Tibial nerve (tissue), 4 donors: ENCODE measurements at regions not wholly inside any gene's neighbourhood (a gene's known extent, or its start where the extent isn't known, plus 50 kb on each side); places are given as distances from the start of the nearest gene placed in this dataset.

Experiments
- DNase-seq, 2 donors: peaks; one replicate each; pipeline ENCODE4 v3.0.0-alpha.2; 2019; ENCODE audit warnings: low spot score in 2 of 2
- H3K27ac ChIP-seq, 4 donors: fragments of 200-600 bp; sonication (generic) in 3 of 4; one replicate each; pipeline ENCODE4 v1.5.1; 2017 to 2019; ENCODE audit warnings: mild to moderate bottlenecking in 1 of 4
- H3K27me3 ChIP-seq, 2 donors: fragments of 200-600 bp; sonication (generic) in 1 of 2; one replicate each; pipeline versions ENCODE4 v1.5.1 to v1.6.0; 2017 to 2019
- H3K36me3 ChIP-seq, 3 donors: fragments of 200-600 bp; sonication (generic); one replicate each; pipeline ENCODE4 v1.5.1; 2018 to 2019
- H3K4me1 ChIP-seq, 4 donors: fragments of 200-600 bp; sonication (generic) in 3 of 4; one replicate each; pipeline ENCODE4 v1.5.1; 2017 to 2019
- H3K4me3 ChIP-seq, 4 donors: fragments of 200-600 bp; sonication (generic) in 3 of 4; one replicate each; pipeline ENCODE4 v1.5.1; 2017 to 2019; ENCODE audit warnings: mild to moderate bottlenecking in 1 of 4, moderate library complexity in 1 of 4
- H3K9me3 ChIP-seq, 4 donors: fragments of 200-600 bp; sonication (generic) in 3 of 4; one replicate each; pipeline ENCODE4 v1.5.1; 2017 to 2019
- CTCF ChIP-seq, 5 experiments: fragments of 200-600 bp in 3 of 5; fragments of 450-650 bp in 2 of 5; sonication (generic) in 3 of 5; IDR thresholded peaks; one replicate each; pipeline ENCODE4 v1.5.1; 2016 to 2019; ENCODE audit warnings: antibody characterized with exemption in 5 of 5, mild to moderate bottlenecking in 3 of 5, moderate library complexity in 2 of 5
- EP300 ChIP-seq, 2 donors: sonication (generic); formaldehyde crosslinking; IDR thresholded peaks; one replicate each; pipeline ENCODE4 v1.6.1; 2017; ENCODE audit warnings: antibody characterized with exemption in 2 of 2, mild to moderate bottlenecking in 1 of 2
- POLR2A ChIP-seq, 2 donors: fragments of 450-650 bp; IDR thresholded peaks; one replicate each; pipeline ENCODE4 v1.6.1; 2017; ENCODE audit warnings: antibody characterized with exemption in 2 of 2, mild to moderate bottlenecking in 2 of 2, moderate library complexity in 2 of 2
- WGBS, 2 donors: methylation state at CpG; one replicate each; pipeline ENCODE4 v1.1.5; 2018; 5-methylcytosine and 5-hydroxymethylcytosine counted together

- no peak for TF ChIP-seq EP300 (IDR thresholded peaks at IDR 0.05)
- TF ChIP-seq POLR2A (IDR thresholded peaks at IDR 0.05): no peak
- no peak for TF ChIP-seq CTCF (IDR thresholded peaks at IDR 0.05)
- no peak for DNase-seq
- no peaks in the 10 kb centered on the region for H3K27me3 ChIP-seq
- H3K4me3 ChIP-seq: no peak overlapping the region
- no peak overlapping the region for H3K27ac ChIP-seq
- H3K36me3 ChIP-seq: no peaks in the 10 kb centered on the region
- H3K9me3 ChIP-seq: no peaks in the 10 kb centered on the region
- H3K4me1 ChIP-seq: no peaks in the 10 kb centered on the region
These were observed 59.8 kb downstream of the ATOH1 start for GRCh38 chr4:93888308-93888707.

GRCh38 chr4:93888768-93889167 is 60.2 kb downstream of the ATOH1 start:
- Histone ChIP-seq H3K27me3 (no peaks in the 10 kb centered on the region), H3K9me3 (no peaks in the 10 kb centered on the region), H3K36me3 (no peaks in the 10 kb centered on the region), H3K4me3 (no peak overlapping the region), H3K27ac (no peak overlapping the region), H3K4me1 (no peaks in the 10 kb centered on the region)
- DNase-seq: no peak
- no peak for TF ChIP-seq POLR2A (IDR thresholded peaks at IDR 0.05)
- no peak for TF ChIP-seq CTCF (IDR thresholded peaks at IDR 0.05)
- no peak for TF ChIP-seq EP300 (IDR thresholded peaks at IDR 0.05)

- no peaks in the 10 kb centered on the region for H3K9me3 ChIP-seq
- 73 to 82% methylated on average over 2 of the region's 2 CpGs for WGBS, 2 donors
- no peak for DNase-seq
- H3K36me3 ChIP-seq: no peaks in the 10 kb centered on the region
- no peaks in the 10 kb centered on the region for H3K27me3 ChIP-seq
- H3K27ac ChIP-seq: no peak overlapping the region
- H3K4me3 ChIP-seq: no peak overlapping the region
- TF ChIP-seq POLR2A (IDR thresholded peaks at IDR 0.05): no peak
- TF ChIP-seq CTCF (IDR thresholded peaks at IDR 0.05): no peak
- no peak for TF ChIP-seq EP300 (IDR thresholded peaks at IDR 0.05)
- no peaks in the 10 kb centered on the region for H3K4me1 ChIP-seq
These were observed 62.7 kb downstream of the ATOH1 start for GRCh38 chr4:93891244-93891643.

GRCh38 chr4:93894995-93895394 is 66.4 kb downstream of the ATOH1 start:
- H3K4me3 ChIP-seq: no peak overlapping the region
- 68 to 76% methylated on average over 2 of the region's 2 CpGs for WGBS, 2 donors
- H3K4me1 ChIP-seq: no peaks in the 10 kb centered on the region
- DNase-seq: no peak
- H3K27me3 ChIP-seq: no peaks in the 10 kb centered on the region
- no peaks in the 10 kb centered on the region for H3K9me3 ChIP-seq
- no peaks in the 10 kb centered on the region for H3K36me3 ChIP-seq
- H3K27ac ChIP-seq: no peak overlapping the region
- no peak for TF ChIP-seq CTCF (IDR thresholded peaks at IDR 0.05)
- no peak for TF ChIP-seq EP300 (IDR thresholded peaks at IDR 0.05)
- no peak for TF ChIP-seq POLR2A (IDR thresholded peaks at IDR 0.05)

GRCh38 chr4:93896516-93896915 is 68.0 kb downstream of the ATOH1 start:
- no peak overlapping the region for H3K27ac ChIP-seq
- no peaks in the 10 kb centered on the region for H3K9me3 ChIP-seq
- WGBS, 2 donors: 21 to 31% methylated on average over 1 of the region's 1 CpG
- no peak overlapping the region for H3K4me3 ChIP-seq
- H3K4me1 ChIP-seq: no peaks in the 10 kb centered on the region
- H3K36me3 ChIP-seq: no peaks in the 10 kb centered on the region
- DNase-seq: no peak
- TF ChIP-seq POLR2A (IDR thresholded peaks at IDR 0.05) (no peak), EP300 (IDR thresholded peaks at IDR 0.05) (no peak), CTCF (IDR thresholded peaks at IDR 0.05) (no peak)
- no peaks in the 10 kb centered on the region for H3K27me3 ChIP-seq
